HepG2 (cell line): ENCODE measurements at regions not wholly inside any gene's neighbourhood (a gene's known extent, or its start where the extent isn't known, plus 50 kb on each side); places are given as distances from the start of the nearest gene placed in this dataset.
"Not testable (repeated sequence)": the region's sequence is repeated elsewhere in the genome, so short reads cannot be mapped to it uniquely, and the experiment has no call there.

Experiments
- CREB1 ChIP-seq, 2 experiments: fragments of 450-650 bp in 1 of 2; IDR thresholded peaks; 2 replicates each; pipeline ENCODE4 v1.6.1; 2016 to 2017; ENCODE audit warnings: control low read depth in 1 of 2, mild to moderate bottlenecking in 1 of 2, missing compliant biosample characterization in 1 of 2, missing genetic modification characterization in 1 of 2
- HNF4G ChIP-seq, 2 experiments: sonication (generic) in 1 of 2; formaldehyde crosslinking in 1 of 2; IDR thresholded peaks; 2 replicates each; pipeline versions ENCODE4 v1.4.0 to v1.6.1; 2011 to 2020; ENCODE audit warnings: borderline replicate concordance in 2 of 2, low read depth in 2 of 2, mild to moderate bottlenecking in 2 of 2, low read length in 1 of 2, missing genetic modification reagents in 1 of 2, moderate library complexity in 1 of 2
- NFIC ChIP-seq: IDR thresholded peaks from 2 replicates; pipeline ENCODE4 v1.6.1; 2012; ENCODE audit warnings: mild to moderate bottlenecking, low read length, inconsistent platforms
- SMC3 ChIP-seq: IDR thresholded peaks from 2 replicates; pipeline ENCODE4 v1.6.1; 2011; ENCODE audit warnings: low read length, improper control_type of control experiment
- TCF7 ChIP-seq: sonication (generic); IDR thresholded peaks from 2 replicates; pipeline ENCODE4 v1.6.1; 2016; ENCODE audit warnings: antibody characterized with exemption, low read depth
- ZNF709 ChIP-seq: sonication (generic); formaldehyde crosslinking; IDR thresholded peaks from 2 replicates; pipeline ENCODE4 v1.5.0; 2020; ENCODE audit warnings: mild to moderate bottlenecking, missing genetic modification reagents
- TF ChIP-seq, protein P1 (sequence below): sonication (generic); formaldehyde crosslinking; IDR thresholded peaks from 2 replicates; pipeline ENCODE4 v1.4.0; 2020; ENCODE audit warnings: missing genetic modification reagents, borderline replicate concordance
- TF ChIP-seq, protein P2 (sequence below): sonication (generic); formaldehyde crosslinking; IDR thresholded peaks from 2 replicates; pipeline ENCODE4 v1.5.0; 2020; ENCODE audit warnings: missing genetic modification reagents
- TF ChIP-seq, protein P3 (sequence below): sonication (generic); formaldehyde crosslinking; IDR thresholded peaks from 2 replicates; pipeline ENCODE4 v1.4.0; 2020; ENCODE audit warnings: missing genetic modification reagents, borderline replicate concordance
- TF ChIP-seq, protein P4 (sequence below), 2 experiments: IDR thresholded peaks; 2 replicates each; pipeline ENCODE4 v1.6.1; 2011 to 2012; ENCODE audit warnings: low read length in 2 of 2, borderline replicate concordance in 1 of 2, low read depth in 1 of 2, mild to moderate bottlenecking in 1 of 2, moderate library complexity in 1 of 2
- TF ChIP-seq, protein P5 (sequence below): sonication (generic); formaldehyde crosslinking; IDR thresholded peaks from 2 replicates; pipeline ENCODE4 v1.4.0; 2020; ENCODE audit warnings: missing genetic modification reagents

DNA sequence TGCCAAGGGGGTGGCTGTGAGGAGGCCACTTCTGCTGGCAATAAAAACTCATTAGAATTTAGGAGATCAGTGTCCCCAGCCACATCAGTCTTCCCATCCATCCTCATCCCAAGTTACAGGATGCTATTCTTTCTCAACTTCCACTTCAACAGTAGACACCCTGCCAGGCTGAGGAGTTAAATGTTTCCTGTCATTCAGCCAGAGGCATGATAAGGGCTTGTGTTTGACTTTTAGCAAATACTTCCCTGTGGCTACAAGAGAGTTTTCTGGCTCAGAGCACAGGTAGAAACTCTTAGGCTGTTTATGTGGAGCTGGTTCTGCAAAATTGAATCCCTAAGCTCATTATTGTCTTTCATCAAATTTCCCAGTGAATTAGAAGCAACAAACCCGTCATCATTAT, 262.9 kb upstream of the NPAP1 start:
- TF ChIP-seq, protein P1, sequence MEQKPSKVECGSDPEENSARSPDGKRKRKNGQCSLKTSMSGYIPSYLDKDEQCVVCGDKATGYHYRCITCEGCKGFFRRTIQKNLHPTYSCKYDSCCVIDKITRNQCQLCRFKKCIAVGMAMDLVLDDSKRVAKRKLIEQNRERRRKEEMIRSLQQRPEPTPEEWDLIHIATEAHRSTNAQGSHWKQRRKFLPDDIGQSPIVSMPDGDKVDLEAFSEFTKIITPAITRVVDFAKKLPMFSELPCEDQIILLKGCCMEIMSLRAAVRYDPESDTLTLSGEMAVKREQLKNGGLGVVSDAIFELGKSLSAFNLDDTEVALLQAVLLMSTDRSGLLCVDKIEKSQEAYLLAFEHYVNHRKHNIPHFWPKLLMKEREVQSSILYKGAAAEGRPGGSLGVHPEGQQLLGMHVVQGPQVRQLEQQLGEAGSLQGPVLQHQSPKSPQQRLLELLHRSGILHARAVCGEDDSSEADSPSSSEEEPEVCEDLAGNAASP (CRISPR knock-in tag): not testable (repeated sequence)
- TF ChIP-seq NFIC; HNF4G (IDR thresholded peaks at IDR 0.05; ENCODE audit: borderline replicate concordance, low read depth, low read length); HNF4G (CRISPR knock-in tag; IDR thresholded peaks at IDR 0.05; ENCODE audit: borderline replicate concordance, low read depth); SMC3; TCF7; ZNF709 (CRISPR knock-in tag); CREB1 (IDR thresholded peaks at IDR 0.05); CREB1 (CRISPR knock-in tag; IDR thresholded peaks at IDR 0.05): not testable (repeated sequence)
- TF ChIP-seq, protein P2, sequence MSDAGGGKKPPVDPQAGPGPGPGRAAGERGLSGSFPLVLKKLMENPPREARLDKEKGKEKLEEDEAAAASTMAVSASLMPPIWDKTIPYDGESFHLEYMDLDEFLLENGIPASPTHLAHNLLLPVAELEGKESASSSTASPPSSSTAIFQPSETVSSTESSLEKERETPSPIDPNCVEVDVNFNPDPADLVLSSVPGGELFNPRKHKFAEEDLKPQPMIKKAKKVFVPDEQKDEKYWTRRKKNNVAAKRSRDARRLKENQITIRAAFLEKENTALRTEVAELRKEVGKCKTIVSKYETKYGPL: not testable (repeated sequence)
- TF ChIP-seq, protein P3, sequence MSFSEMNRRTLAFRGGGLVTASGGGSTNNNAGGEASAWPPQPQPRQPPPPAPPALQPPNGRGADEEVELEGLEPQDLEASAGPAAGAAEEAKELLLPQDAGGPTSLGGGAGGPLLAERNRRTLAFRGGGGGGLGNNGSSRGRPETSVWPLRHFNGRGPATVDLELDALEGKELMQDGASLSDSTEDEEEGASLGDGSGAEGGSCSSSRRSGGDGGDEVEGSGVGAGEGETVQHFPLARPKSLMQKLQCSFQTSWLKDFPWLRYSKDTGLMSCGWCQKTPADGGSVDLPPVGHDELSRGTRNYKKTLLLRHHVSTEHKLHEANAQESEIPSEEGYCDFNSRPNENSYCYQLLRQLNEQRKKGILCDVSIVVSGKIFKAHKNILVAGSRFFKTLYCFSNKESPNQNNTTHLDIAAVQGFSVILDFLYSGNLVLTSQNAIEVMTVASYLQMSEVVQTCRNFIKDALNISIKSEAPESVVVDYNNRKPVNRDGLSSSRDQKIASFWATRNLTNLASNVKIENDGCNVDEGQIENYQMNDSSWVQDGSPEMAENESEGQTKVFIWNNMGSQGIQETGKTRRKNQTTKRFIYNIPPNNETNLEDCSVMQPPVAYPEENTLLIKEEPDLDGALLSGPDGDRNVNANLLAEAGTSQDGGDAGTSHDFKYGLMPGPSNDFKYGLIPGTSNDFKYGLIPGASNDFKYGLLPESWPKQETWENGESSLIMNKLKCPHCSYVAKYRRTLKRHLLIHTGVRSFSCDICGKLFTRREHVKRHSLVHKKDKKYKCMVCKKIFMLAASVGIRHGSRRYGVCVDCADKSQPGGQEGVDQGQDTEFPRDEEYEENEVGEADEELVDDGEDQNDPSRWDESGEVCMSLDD (CRISPR knock-in tag): not testable (repeated sequence)
- TF ChIP-seq, protein P4, sequence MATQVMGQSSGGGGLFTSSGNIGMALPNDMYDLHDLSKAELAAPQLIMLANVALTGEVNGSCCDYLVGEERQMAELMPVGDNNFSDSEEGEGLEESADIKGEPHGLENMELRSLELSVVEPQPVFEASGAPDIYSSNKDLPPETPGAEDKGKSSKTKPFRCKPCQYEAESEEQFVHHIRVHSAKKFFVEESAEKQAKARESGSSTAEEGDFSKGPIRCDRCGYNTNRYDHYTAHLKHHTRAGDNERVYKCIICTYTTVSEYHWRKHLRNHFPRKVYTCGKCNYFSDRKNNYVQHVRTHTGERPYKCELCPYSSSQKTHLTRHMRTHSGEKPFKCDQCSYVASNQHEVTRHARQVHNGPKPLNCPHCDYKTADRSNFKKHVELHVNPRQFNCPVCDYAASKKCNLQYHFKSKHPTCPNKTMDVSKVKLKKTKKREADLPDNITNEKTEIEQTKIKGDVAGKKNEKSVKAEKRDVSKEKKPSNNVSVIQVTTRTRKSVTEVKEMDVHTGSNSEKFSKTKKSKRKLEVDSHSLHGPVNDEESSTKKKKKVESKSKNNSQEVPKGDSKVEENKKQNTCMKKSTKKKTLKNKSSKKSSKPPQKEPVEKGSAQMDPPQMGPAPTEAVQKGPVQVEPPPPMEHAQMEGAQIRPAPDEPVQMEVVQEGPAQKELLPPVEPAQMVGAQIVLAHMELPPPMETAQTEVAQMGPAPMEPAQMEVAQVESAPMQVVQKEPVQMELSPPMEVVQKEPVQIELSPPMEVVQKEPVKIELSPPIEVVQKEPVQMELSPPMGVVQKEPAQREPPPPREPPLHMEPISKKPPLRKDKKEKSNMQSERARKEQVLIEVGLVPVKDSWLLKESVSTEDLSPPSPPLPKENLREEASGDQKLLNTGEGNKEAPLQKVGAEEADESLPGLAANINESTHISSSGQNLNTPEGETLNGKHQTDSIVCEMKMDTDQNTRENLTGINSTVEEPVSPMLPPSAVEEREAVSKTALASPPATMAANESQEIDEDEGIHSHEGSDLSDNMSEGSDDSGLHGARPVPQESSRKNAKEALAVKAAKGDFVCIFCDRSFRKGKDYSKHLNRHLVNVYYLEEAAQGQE (IDR thresholded peaks at IDR 0.05; ENCODE audit: borderline replicate concordance in 1 of 2, low read depth in 1 of 2, low read length in 2 of 2): not testable (repeated sequence)
- TF ChIP-seq, protein P5, sequence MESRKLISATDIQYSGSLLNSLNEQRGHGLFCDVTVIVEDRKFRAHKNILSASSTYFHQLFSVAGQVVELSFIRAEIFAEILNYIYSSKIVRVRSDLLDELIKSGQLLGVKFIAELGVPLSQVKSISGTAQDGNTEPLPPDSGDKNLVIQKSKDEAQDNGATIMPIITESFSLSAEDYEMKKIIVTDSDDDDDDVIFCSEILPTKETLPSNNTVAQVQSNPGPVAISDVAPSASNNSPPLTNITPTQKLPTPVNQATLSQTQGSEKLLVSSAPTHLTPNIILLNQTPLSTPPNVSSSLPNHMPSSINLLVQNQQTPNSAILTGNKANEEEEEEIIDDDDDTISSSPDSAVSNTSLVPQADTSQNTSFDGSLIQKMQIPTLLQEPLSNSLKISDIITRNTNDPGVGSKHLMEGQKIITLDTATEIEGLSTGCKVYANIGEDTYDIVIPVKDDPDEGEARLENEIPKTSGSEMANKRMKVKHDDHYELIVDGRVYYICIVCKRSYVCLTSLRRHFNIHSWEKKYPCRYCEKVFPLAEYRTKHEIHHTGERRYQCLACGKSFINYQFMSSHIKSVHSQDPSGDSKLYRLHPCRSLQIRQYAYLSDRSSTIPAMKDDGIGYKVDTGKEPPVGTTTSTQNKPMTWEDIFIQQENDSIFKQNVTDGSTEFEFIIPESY (CRISPR knock-in tag): not testable (repeated sequence)
